CD4-positive, alpha-beta T cell treated with Interleukin-4 for 1 hour (primary cell): ENCODE measurements at regions not wholly inside any gene's neighbourhood (a gene's known extent, or its start where the extent isn't known, plus 50 kb on each side); places are given as distances from the start of the nearest gene placed in this dataset.
"Not testable (repeated sequence)": the region's sequence is repeated elsewhere in the genome, so short reads cannot be mapped to it uniquely, and the experiment has no call there.

ENCODE experiments used
- DNase-seq, 2 donors: peaks; one replicate each; pipeline ENCODE4 v3.0.0-alpha.2; 2020 to 2022

- no peak for DNase-seq
Observed at GRCh38 chr11:87456499-87456898, 418.8 kb downstream of the TMEM135 start.

GRCh38 chr11:87455180-87455579, 417.4 kb downstream of the TMEM135 start:
- DNase-seq = no peak

DNA sequence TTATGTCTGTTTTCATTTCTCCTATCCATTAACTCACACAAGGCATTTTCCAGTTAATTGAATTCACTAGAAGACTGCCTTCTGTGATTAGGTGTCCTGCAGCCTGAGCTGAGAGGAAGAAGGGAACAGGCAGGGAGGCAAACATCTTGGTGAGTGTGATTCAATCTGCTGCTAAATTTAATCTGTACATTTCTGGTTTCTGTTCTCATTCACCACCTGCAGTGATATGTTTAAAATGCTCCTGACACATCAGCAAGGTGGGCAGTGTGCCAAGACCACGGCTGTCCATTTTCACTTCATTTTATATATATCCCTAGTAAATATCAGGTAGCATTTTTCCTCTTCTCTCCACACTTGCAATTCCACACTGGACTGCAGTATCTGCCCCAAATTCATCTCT, 416.5 kb downstream of the TMEM135 start:
- DNase-seq = no peak

- DNase-seq = no peak
Observed at GRCh38 chr11:87453531-87454089, 415.9 kb downstream of the TMEM135 start.

DNA sequence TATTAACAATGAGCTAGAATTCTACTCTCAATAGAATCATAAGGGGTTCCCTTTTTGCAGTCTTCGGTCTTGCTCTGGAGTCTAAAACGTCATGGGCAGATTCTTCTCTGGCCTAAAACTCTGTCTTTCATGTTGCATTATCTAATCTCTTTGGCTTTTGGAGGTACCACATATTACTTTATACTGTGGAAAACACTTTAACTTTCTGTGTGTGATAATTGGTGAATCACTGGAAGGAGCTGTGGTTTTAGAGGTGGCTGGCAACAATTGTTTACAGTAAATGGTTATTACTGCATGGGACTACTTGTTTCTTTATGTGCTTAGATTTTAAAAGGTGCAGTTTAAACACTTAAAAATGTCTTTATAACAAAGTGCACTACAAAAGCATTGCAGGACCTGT, 414.3 kb downstream of the TMEM135 start:
- DNase-seq = not testable (repeated sequence)

GRCh38 chr11:87451395-87451794, 413.7 kb downstream of the TMEM135 start:
- no peak for DNase-seq

DNA sequence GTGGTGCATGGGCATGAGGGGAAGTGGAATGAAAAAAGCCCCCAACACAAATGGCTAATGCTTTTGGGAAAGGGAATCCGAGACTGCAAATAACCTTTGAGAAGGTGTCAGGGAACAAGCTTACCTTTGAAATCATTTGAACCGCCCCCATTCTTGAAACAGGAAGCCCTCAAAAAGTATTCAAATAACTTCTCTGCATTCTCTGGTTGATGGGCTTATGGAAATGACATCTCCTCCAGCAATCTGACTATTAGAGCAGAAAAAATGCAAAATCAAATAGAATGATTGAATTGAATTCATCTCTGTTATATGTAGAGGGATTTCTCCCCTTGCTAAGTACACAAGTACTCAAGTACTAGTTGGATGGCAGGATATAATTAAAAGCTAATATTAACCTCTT, 409.9 kb downstream of the TMEM135 start:
- no peak for DNase-seq

DNA sequence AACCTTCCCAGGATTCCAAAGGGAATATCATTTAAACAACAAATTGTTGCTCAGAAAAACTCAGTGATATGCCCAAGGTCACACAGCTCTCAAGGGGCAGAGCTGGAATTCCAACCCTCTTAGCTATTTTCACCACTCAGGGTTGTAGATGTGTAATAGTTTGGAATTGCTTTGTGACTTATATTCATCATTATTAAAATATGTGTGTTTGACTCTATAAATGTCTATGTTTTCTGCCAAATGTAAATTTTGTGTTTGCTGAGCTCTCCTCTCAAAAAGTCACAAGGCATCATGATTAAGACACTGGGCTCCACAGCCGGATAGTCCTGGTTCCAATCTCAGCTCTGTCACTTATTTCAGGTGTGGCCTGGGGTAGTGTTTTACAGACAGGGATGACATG, 407.3 kb downstream of the TMEM135 start:
- DNase-seq = no peak

DNA sequence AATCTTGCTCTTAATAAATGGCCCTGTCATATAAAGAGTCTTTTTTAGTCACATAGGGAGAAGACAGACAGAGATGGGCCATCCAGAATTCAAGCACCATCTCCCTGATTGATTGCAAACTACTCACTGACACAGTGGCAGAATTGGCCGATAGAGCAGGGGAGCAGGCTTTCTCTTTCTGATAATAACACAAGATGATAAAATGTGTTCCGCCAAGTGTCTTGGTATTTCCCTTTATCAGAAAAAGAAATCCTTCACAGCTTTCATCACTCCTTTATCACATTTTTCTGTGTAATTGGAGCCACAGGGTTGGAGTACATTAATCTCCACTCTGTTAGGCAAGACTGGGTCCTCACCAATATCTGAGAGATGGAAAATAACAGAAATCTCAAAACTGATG, 406.0 kb downstream of the TMEM135 start:
- no peak for DNase-seq

DNA sequence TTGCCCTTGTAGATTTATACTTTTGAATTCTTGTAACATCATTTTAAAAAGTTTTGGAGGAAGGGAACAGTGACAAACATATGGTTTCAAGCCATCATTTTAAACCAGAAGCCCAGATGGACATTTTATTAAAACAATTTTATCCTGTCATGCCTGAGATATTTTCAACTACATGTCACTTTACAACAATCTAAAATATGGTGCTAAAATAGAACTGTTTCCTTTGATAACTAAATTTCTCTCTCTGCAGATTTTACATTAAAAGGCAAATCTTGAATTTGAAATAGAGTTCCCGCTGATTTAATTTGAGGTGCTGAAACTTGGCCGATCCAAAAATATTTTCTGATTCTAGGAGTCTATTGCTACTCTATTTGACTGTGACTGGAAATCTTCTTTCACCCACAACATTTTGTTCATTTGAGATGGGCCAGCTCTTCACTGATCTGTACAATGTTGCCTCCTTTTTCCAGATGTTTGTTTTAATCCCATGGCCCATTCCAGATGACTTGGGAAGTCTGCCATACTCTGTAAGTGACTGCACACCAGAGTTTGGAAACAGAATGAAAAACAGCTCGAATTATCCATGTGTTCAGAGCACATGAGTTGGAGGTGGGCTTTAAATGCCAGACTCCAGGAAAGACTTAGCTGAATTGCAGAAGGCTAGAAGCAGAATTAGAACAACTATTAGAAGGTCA, 402.5 kb downstream of the TMEM135 start:
- DNase-seq = no peak

- no peak for DNase-seq
Observed at GRCh38 chr11:87438416-87438815, 400.7 kb downstream of the TMEM135 start.

GRCh38 chr11:87437844-87438223, 400.1 kb downstream of the TMEM135 start:
- DNase-seq = no peak

GRCh38 chr11:87437133-87437843, 399.6 kb downstream of the TMEM135 start:
- DNase-seq = no peak

- DNase-seq = no peak
Observed at GRCh38 chr11:87432022-87432421, 394.3 kb downstream of the TMEM135 start.

- DNase-seq = no peak
Observed at GRCh38 chr11:87431392-87431791, 393.7 kb downstream of the TMEM135 start.

GRCh38 chr11:87430821-87431220, 393.1 kb downstream of the TMEM135 start:
- DNase-seq = no peak

DNA sequence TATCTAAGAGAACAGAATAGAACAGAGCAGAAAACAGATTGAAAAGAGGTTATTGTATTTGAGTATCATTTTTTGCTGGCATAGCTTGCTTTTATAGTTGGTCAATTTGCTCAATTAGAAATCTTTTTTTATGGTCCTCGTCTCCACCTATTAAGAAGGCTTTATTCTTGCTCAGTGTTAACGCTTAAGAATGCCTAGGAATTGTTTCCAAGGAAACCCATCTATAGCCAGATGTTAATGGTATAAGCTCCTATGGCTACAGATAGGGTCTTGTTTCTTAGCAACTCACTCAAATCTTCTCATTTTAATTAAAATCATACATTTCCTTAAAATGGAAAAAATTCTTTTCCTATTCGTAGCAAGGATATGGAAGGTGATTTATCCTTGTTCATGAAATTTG, 392.3 kb downstream of the TMEM135 start:
- DNase-seq = no peak

DNA sequence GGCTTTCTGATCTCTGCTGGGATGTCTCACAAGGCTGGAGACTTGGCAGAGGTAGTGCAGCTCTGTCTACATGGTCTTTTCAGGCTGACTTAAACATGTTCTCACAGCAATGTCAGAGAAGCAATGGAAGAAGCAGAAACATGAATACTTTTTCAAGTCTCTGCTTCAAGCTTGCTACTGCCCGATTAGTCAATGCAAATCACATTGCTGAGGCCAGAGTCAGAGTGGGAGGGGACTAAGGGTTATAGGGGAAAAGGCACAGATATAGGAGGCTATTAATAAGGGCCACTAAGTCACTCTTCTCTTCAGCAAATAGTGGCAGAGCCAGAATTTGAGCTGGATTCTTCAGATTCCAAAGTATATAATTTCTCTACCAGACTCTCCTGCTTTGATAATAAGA, 390.5 kb downstream of the TMEM135 start:
- DNase-seq = no peak

DNA sequence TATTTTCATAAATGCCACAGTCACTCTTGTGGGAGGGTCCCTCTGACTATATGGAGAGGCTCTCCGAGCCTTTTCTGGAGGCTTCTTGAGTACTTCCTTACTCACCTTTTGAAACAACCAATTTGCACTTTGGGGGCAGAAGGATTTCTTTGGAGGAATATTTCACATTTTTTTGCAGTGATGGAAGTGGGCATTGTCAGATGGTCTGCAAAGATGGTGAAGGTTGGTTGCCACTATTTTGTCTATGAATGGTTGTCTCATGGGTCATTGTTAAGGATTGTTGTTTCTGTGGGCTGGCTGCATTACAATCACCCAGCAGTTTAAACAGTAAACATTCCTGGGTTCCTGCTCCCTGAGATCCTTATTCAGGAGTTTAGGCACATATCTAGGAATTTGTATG, 388.2 kb downstream of the TMEM135 start:
- DNase-seq = no peak

GRCh38 chr11:87425391-87425790, 387.7 kb downstream of the TMEM135 start:
- no peak for DNase-seq

DNA sequence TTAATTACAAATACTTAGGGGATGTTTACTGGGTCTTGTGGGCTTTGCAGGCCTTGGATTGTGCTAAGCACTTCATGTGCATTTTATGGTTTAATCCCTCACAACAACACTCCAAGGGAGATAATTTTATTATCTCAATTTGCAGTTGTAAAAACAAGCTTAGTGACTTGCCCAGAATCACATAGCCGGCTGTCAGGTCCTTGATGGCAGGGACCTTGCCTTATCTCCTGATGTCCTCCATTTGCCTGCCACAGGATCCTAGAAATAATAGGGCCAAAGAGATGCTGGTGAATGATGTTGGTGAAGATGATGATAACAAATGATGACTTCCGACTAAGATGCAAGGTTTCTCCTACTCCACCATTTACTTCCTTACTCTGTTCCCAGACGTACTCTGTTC, 385.4 kb downstream of the TMEM135 start:
- DNase-seq = no peak

DNA sequence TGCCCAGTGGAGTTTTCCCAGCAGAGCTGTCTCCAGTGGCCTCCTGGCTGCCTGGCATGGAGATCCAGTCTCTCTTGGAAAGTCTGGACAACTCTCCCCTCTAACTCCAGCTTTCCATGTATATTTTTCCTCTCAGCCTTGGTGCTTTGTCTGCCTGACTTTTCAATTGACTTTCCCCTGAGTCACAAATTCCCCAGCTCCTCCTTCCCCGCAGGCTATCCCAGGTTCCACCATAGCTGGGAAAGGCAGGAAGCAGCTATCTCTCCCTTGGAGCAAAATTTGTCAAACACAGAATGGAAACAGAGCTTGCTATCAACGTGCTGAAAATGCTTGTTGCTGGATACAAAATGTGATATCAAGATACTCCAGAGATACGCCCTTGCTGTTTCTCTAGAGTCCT, 384.8 kb downstream of the TMEM135 start:
- no peak for DNase-seq

DNA sequence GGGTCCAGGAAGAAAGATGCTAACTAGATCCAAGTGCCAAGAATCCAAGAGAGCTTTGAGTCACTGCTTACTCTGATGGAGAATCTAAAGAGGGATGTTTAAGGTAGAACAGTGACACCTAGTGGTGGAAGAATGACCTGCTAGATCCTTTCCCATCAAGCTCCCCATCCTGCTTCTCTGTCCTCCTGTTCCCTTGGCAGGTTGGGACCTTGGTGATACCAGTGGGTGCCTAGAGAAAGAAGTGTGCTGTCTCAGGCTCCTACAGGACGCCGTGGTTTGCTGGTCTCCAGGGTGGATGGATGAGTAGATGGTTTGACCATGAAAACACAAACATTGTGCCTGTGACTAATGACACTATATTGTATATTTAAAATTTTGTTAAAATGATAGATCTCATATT, 383.7 kb downstream of the TMEM135 start:
- DNase-seq = peak in 1 of 2 donors; percentile 49

GRCh38 chr11:87417951-87418350, 380.2 kb downstream of the TMEM135 start:
- DNase-seq = no peak

DNA sequence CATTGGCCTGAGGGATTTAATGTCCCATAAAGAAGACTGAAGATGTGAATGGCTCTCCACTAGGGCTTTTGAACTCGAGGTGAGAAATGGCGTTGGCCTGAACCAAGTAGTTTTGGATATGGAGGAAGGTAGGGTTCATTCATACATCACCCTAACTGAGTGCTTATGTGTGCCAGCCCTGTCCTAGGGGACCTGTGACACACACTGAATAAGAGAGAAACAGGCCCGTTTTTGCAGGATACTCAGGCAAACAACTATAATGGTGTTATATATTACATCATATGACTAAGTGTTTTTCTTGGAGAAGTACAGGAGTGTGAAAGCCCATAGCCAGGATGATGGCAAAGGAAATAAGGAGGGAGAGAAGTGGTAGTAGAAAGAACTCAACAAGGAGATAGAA, 368.1 kb downstream of the TMEM135 start:
- no peak for DNase-seq
